SU-DHL-6 (cell line): ENCODE measurements at regions not wholly inside any gene's neighbourhood (a gene's known extent, or its start where the extent isn't known, plus 50 kb on each side); places are given as distances from the start of the nearest gene placed in this dataset.

Source experiments
- H2AFZ ChIP-seq: fragments of 200-600 bp; sonication (generic); 2 replicates; pipeline ENCODE4 v1.6.1; 2014; ENCODE audit warnings: low read depth, mild to moderate bottlenecking, moderate library complexity, mixed read lengths, antibody characterized with exemption, low read length; ENCODE audit not compliant: severe bottlenecking
- H3F3A ChIP-seq: fragments of 200-600 bp; shearing (Covaris generic); 2 replicates; pipeline ENCODE4 v1.6.0; 2016; ENCODE audit warnings: antibody characterized with exemption, mild to moderate bottlenecking; ENCODE audit not compliant: insufficient read depth
- H3K27ac ChIP-seq: fragments of 200-600 bp; sonication (generic); 2 replicates; pipeline ENCODE4 v1.5.1; 2016; ENCODE audit warnings: low read depth, mild to moderate bottlenecking, low read length, moderate library complexity, mixed read lengths
- H3K27me3 ChIP-seq: fragments of 200-600 bp; sonication (generic), shearing (Covaris generic); 2 replicates; pipeline ENCODE4 v1.6.0; 2014; ENCODE audit warnings: mild to moderate bottlenecking, low read length
- H3K36me3 ChIP-seq: fragments of 200-600 bp; sonication (generic); 2 replicates; pipeline ENCODE4 v1.6.1; 2014; ENCODE audit warnings: mild to moderate bottlenecking, low read length, mixed read lengths
- H3K4me2 ChIP-seq: fragments of 300-600, 200-600 bp; shearing (Covaris generic), sonication (generic); 2 replicates; pipeline ENCODE4 v1.6.0; 2014; ENCODE audit warnings: low read length, low read depth, mild to moderate bottlenecking; ENCODE audit not compliant: poor library complexity, severe bottlenecking
- H3K4me3 ChIP-seq: fragments of 200-600 bp; sonication (generic); 2 replicates; pipeline ENCODE4 v1.5.1; 2014; ENCODE audit warnings: antibody characterized with exemption, low read length, mild to moderate bottlenecking, mixed read lengths; ENCODE audit not compliant: insufficient read depth, poor library complexity, severe bottlenecking
- H3K79me2 ChIP-seq: fragments of 200-600 bp; sonication (generic); 2 replicates; pipeline ENCODE4 v1.6.1; 2014; ENCODE audit warnings: mild to moderate bottlenecking, low read length, moderate library complexity; ENCODE audit not compliant: insufficient read depth
- H3K9ac ChIP-seq: fragments of 200-600 bp; sonication (generic); 2 replicates; pipeline ENCODE4 v1.7.0; 2014; ENCODE audit warnings: mild to moderate bottlenecking, low read length
- H3K9me2 ChIP-seq: fragments of 200-600 bp; sonication (generic); replicated peaks from 2 replicates; pipeline ENCODE4 v1.6.1; 2014; ENCODE audit warnings: low read length; ENCODE audit not compliant: insufficient read depth
- H3K9me3 ChIP-seq: fragments of 200-600 bp; sonication (generic); 2 replicates; pipeline ENCODE4 v1.6.1; 2014; ENCODE audit warnings: low read length, mixed read lengths; ENCODE audit not compliant: insufficient read depth
- H4K20me1 ChIP-seq: fragments of 200-600 bp; sonication (generic); 2 replicates; pipeline ENCODE4 v1.6.1; 2014; ENCODE audit warnings: low read depth, mild to moderate bottlenecking, antibody characterized with exemption, low read length, moderate library complexity, mixed read lengths
- EZH2phosphoT487 ChIP-seq: fragments of 200-600 bp; sonication (generic), shearing (Covaris generic); conservative IDR thresholded peaks from 2 replicates; pipeline ENCODE4 v1.6.1; 2018; ENCODE audit warnings: mild to moderate bottlenecking, antibody characterized with exemption, low read length, moderate library complexity, mixed read lengths
- TF ChIP-seq, protein P1 (sequence below): fragments of 200-600 bp; sonication (generic); IDR thresholded peaks from one replicate; pipeline ENCODE4 v1.5.1; 2017; ENCODE audit warnings: antibody characterized with exemption, mild to moderate bottlenecking, low read length, moderate library complexity; ENCODE audit not compliant: insufficient read depth, poor library complexity, severe bottlenecking

GRCh38 chr6:147674794-147675193, 166.3 kb downstream of the SAMD5 start:
- Histone ChIP-seq H3K36me3 (no peaks in the 10 kb centered on the region), H3K9me2 (no peaks in the 10 kb centered on the region), H3K4me3 (no peak overlapping the region), H3F3A (no peaks in the 10 kb centered on the region), H2AFZ (no peak overlapping the region), H3K9ac (no peak overlapping the region), H3K79me2 (no peaks in the 10 kb centered on the region), H4K20me1 (no peaks in the 10 kb centered on the region), H3K27me3 (no peaks in the 10 kb centered on the region), H3K27ac (no peak overlapping the region), H3K9me3 (no peaks in the 10 kb centered on the region; the same call in 1 of the 2 replicates), H3K4me2 (no peak overlapping the region)
- TF ChIP-seq, protein P1, sequence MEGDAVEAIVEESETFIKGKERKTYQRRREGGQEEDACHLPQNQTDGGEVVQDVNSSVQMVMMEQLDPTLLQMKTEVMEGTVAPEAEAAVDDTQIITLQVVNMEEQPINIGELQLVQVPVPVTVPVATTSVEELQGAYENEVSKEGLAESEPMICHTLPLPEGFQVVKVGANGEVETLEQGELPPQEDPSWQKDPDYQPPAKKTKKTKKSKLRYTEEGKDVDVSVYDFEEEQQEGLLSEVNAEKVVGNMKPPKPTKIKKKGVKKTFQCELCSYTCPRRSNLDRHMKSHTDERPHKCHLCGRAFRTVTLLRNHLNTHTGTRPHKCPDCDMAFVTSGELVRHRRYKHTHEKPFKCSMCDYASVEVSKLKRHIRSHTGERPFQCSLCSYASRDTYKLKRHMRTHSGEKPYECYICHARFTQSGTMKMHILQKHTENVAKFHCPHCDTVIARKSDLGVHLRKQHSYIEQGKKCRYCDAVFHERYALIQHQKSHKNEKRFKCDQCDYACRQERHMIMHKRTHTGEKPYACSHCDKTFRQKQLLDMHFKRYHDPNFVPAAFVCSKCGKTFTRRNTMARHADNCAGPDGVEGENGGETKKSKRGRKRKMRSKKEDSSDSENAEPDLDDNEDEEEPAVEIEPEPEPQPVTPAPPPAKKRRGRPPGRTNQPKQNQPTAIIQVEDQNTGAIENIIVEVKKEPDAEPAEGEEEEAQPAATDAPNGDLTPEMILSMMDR = no peak
- no peak for TF ChIP-seq EZH2phosphoT487

DNA sequence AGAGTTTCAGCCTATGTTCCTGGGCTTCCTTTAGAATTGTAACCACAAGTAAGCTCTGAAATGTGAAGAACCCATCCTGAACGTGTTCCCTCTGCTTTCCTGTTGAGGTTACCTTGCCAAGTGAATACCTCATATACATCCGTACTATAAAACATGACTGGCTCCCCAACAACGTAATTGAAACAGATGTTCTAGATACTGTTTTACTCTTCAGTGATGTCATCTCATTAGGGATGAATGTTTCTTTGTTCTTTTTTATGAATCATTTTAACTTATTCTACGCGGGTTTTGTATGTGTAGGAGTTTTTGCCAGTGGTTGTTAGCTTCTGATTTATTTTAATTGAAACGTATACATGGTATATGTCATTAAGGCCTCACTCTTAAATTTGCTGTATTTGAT, 166.8 kb downstream of the SAMD5 start:
- H3F3A ChIP-seq = no peaks in the 10 kb centered on the region
- no peaks in the 10 kb centered on the region; the same call in 1 of the 2 replicates for H3K9me3 ChIP-seq
- H3K9me2 ChIP-seq = no peaks in the 10 kb centered on the region
- H3K27me3 ChIP-seq = no peaks in the 10 kb centered on the region
- no peak overlapping the region for H3K4me3 ChIP-seq
- H3K27ac ChIP-seq = no peak overlapping the region
- H3K9ac ChIP-seq = no peak overlapping the region
- no peak for TF ChIP-seq EZH2phosphoT487
- TF ChIP-seq, protein P1 = no peak
- no peak overlapping the region for H2AFZ ChIP-seq
- no peak overlapping the region for H3K4me2 ChIP-seq
- H4K20me1 ChIP-seq = no peaks in the 10 kb centered on the region
- no peaks in the 10 kb centered on the region for H3K79me2 ChIP-seq
- no peaks in the 10 kb centered on the region for H3K36me3 ChIP-seq

GRCh38 chr6:147676495-147677199, 168.2 kb downstream of the SAMD5 start:
- TF ChIP-seq EZH2phosphoT487 = no peak
- TF ChIP-seq, protein P1 = no peak
- Histone ChIP-seq H4K20me1 (no peaks in the 10 kb centered on the region), H3K27ac (no peak overlapping the region), H3K4me2 (no peak overlapping the region), H3K4me3 (no peak overlapping the region), H3K79me2 (no peaks in the 10 kb centered on the region), H3K27me3 (no peaks in the 10 kb centered on the region), H3K9me3 (no peaks in the 10 kb centered on the region; the same call in 1 of the 2 replicates), H3K36me3 (no peaks in the 10 kb centered on the region), H3F3A (no peaks in the 10 kb centered on the region), H3K9me2 (no peaks in the 10 kb centered on the region), H2AFZ (no peak overlapping the region), H3K9ac (no peak overlapping the region)
